Rectal smooth muscle tissue (tissue), 1 donor: ENCODE measurements at regions not wholly inside any gene's neighbourhood (a gene's known extent, or its start where the extent isn't known, plus 50 kb on each side); places are given as distances from the start of the nearest gene placed in this dataset.

ENCODE experiments used
- H3K27ac ChIP-seq: one replicate; pipeline ENCODE4 v1.7.0; 2013; ENCODE audit warnings: low read depth, low read length, inconsistent platforms
- H3K27me3 ChIP-seq: one replicate; pipeline ENCODE4 v1.7.0; 2013; ENCODE audit warnings: low read length; ENCODE audit not compliant: control insufficient read depth, insufficient read depth
- H3K36me3 ChIP-seq: one replicate; pipeline ENCODE4 v1.7.0; 2013; ENCODE audit warnings: low read length; ENCODE audit not compliant: control insufficient read depth, insufficient read depth
- H3K4me1 ChIP-seq: one replicate; pipeline ENCODE4 v1.7.0; 2013; ENCODE audit warnings: low read length; ENCODE audit not compliant: control insufficient read depth, insufficient read depth
- H3K4me3 ChIP-seq: one replicate; pipeline ENCODE4 v1.7.0; 2013; ENCODE audit warnings: low read length
- H3K9ac ChIP-seq: one replicate; pipeline ENCODE4 v1.7.0; 2013; ENCODE audit warnings: low read length

DNA sequence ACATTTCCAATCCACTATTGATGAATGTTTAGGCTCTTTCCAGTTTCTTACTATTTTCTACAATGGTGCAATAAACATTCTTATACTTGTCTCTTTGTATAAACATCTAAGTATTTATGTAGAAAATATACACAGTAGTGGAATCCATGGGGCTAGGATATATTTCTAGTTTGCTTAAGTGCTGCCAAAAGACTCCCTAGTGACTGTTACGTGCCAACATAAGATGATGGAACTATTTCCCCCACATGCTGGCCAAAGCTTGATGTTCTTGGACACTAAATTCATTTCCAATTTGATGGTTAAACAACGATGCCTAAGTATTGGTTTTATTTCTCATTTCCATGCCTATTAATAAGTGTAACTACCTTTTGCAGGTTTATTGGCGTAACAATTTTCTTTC is 378.4 kb upstream of the HNRNPA3 start:
- Histone ChIP-seq H3K27ac (no peak overlapping the region), H3K9ac (no peak overlapping the region), H3K4me3 (no peak overlapping the region), H3K36me3 (no peaks in the 10 kb centered on the region), H3K27me3 (no peaks in the 10 kb centered on the region), H3K4me1 (peaks cover 2% of the 10 kb centered on the region)

DNA sequence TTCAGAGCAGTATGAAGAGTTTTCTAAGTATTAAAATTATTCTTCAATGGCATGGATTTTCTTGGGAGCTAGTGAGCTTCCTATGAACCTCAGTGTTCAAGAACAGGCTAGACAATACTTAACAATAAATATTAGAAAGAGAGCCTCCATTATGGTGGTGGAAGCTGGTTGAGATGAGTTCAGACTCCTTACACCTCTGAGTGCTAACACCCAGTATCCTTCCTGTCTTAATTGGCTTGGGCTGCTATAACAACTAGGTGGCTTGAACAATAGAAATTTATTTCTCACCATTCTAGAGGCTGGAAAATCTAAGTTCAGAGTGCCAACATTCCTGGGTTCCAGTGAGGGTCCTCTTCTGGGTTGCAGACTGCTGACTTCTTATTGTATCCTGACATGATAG is 369.4 kb upstream of the HNRNPA3 start:
- no peak overlapping the region for H3K27ac ChIP-seq
- H3K4me1 ChIP-seq: no peaks in the 10 kb centered on the region
- H3K36me3 ChIP-seq: no peaks in the 10 kb centered on the region
- H3K27me3 ChIP-seq: no peaks in the 10 kb centered on the region
- H3K9ac ChIP-seq: no peak overlapping the region
- no peak overlapping the region for H3K4me3 ChIP-seq

DNA sequence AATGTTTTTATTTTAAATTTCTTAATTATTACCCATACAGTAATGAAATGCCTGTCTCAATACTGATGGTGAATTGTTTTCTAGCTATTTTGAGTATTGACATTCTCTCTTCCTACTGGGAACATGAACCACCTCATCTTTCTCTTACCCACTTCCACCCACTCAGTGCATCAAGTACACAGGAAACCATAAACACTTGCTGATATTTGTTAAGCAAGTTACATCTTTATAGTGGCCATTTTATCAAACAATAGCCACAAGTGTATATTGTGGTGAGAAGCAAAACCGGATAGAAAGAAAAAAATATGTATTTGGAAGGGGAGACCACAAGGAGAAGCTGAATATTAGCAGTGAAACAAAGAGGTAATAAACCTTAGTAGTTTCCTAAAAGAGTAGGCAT is 368.1 kb upstream of the HNRNPA3 start:
- H3K27me3 ChIP-seq: no peaks in the 10 kb centered on the region
- H3K4me3 ChIP-seq: no peak overlapping the region
- H3K27ac ChIP-seq: no peak overlapping the region
- no peak overlapping the region for H3K9ac ChIP-seq
- H3K36me3 ChIP-seq: no peaks in the 10 kb centered on the region
- H3K4me1 ChIP-seq: no peaks in the 10 kb centered on the region

DNA sequence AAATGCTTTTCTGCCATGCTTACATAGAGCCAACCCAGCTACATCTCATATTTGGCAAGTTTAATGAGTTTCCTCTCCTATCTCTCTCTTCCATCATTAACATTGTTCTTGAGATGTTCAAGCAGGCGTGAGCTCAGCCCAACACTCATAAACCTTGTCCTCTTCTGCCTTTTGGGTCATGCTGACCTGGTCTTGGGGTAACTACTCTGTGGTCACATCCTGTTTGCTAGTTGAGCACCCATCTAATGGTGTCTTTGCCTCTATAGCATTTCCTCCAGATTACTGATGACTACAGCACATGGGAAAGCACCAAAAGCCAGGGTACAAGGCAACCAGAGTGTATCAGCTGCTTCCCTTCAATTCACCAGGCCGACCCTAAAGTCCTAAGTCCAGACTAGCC is 366.9 kb upstream of the HNRNPA3 start:
- Histone ChIP-seq H3K4me3 (no peak overlapping the region), H3K36me3 (no peaks in the 10 kb centered on the region), H3K9ac (no peak overlapping the region), H3K27ac (no peak overlapping the region), H3K4me1 (no peaks in the 10 kb centered on the region), H3K27me3 (no peaks in the 10 kb centered on the region)

DNA sequence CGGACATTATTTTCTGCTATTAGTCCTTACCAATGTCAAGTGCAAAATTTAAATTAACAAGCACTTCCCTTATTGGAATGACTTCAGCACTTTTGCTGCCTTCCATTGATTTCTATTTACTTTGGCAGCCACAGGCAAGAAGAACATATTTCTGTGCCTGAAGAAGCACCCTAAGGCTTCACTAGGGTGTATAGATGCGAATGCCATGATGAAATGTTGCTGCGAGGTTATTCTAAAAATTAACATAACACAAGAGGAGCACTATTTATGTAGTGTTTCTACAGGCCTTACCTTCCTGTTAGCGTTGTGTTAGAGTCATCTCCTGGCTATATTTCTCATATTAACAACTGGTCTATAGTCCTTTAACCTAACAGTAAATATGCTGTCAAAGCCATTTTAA is 365.0 kb upstream of the HNRNPA3 start:
- Histone ChIP-seq H3K4me1 (no peaks in the 10 kb centered on the region), H3K36me3 (no peaks in the 10 kb centered on the region), H3K27me3 (no peaks in the 10 kb centered on the region), H3K4me3 (no peak overlapping the region), H3K27ac (no peak overlapping the region), H3K9ac (no peak overlapping the region)

DNA sequence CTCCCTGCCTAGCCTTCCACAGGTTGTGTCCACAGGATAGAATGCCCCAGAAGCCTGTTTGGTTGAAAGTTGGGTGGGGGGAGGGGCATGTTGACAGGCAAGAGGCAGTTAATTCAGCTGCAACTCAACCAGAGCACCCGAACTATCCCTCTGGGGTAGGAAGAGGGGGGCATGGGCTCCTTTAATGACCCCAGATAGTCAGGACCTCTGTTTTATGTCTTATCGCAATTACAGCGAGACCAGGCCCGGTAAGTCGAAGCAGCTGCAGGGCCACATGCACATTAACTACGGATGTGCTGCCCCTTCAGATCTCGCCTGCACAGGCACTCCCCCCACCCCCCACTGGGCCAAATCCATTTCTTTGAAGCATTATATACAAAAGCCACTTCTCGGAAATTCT is 363.8 kb upstream of the HNRNPA3 start:
- Histone ChIP-seq H3K4me3 (no peak overlapping the region), H3K36me3 (no peaks in the 10 kb centered on the region), H3K27ac (no peak overlapping the region), H3K4me1 (no peaks in the 10 kb centered on the region), H3K27me3 (no peaks in the 10 kb centered on the region), H3K9ac (no peak overlapping the region)

DNA sequence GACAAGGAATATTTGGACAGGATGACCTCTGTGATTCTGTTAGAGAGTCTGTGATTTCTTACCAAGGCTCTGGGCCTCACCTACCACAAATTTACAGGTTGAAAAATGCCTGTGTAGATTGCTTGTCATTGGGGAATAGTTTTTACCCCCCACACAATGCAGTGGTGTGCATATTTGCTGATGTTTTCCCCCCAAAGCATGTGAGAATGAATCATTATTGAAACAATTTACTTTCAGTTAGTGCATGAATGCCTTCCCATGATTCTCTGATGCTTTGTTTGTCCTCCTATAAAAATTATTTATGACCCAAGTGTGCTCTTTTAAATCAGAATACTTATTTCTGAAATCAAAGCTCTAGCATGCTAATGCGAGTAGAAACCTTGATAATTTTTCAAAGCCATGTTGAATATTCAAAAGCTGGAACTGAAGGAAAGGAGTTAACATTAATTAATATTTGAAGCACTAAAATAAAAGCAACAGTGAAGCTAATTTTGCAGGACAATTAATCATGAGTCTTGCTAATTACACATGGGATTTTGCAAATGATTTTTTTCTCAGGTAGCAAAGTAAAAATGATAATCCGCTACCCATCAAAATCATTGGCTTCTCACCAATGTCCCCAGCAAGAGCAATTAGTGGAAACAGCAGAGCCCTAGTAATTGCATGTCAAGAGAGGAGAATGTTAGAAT is 361.2 kb upstream of the HNRNPA3 start:
- Histone ChIP-seq H3K9ac (no peak overlapping the region), H3K36me3 (no peaks in the 10 kb centered on the region), H3K4me1 (no peaks in the 10 kb centered on the region), H3K27ac (no peak overlapping the region), H3K4me3 (no peak overlapping the region), H3K27me3 (no peaks in the 10 kb centered on the region)

DNA sequence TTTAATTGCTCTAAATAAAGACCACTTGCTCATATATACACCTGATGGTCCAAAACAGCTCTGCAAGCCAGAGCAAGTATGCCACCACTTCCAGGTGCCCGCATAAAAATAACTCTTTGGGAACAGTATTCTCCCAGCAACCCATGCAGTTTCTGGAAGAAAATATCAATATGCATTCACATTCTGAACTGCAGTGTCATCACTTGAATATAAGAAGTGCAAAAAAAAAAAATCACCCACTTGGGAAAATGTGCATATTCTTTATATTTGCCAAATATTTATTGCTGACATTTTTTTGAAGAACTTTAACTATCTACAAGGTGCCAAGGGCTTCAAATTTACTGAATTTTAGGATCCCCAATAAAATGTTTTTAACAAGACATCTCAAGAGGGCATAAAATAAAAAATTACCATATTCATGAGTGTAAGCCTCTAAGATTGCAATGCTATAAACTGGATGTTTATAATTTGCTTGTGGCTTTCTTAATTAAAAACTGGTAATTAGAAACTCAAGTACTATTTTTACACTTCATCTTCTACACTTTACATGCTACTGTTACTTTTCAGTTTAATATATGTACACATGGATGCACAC is 360.6 kb upstream of the HNRNPA3 start:
- Histone ChIP-seq H3K36me3 (no peaks in the 10 kb centered on the region), H3K4me1 (no peaks in the 10 kb centered on the region), H3K4me3 (no peak overlapping the region), H3K9ac (no peak overlapping the region), H3K27me3 (no peaks in the 10 kb centered on the region), H3K27ac (no peak overlapping the region)

DNA sequence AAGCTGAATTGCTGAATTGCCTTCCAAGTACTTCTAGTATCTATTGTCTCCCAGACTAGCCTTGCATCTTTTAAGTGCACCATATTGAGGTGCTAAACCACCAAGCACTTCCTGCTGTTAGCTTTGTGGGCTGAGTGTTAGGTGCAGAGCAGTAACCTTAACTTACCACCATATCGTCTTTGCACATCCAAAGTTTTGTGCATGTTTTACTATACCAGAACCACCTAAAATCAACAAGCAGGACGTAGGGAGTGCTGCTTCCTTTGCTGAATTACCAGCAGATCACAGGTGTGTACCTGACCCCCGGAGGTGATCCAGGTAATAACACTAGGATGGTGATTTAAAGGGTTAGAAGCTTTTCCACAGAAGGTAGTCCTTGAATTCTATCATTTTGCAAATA is 359.9 kb upstream of the HNRNPA3 start:
- no peaks in the 10 kb centered on the region for H3K4me1 ChIP-seq
- no peak overlapping the region for H3K27ac ChIP-seq
- no peak overlapping the region for H3K4me3 ChIP-seq

DNA sequence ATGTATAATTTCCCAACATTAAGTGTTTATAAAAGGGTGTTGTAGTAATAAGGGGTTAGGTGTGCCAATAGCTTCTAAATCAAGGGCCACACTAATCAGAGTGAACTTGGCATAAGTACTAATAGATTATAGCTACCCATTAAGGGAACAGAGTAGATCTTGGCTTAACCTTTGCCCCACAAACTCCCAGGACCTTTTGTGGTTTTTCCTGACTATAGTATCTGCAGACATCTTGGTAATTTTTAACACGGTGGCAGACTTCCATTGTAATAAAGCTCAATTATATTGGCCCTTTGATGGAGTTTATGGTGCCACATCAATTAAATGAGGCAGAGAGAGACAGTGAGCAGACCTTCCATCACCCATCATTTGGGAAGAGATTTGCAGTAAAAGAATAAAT is 358.5 kb upstream of the HNRNPA3 start:
- no peaks in the 10 kb centered on the region for H3K4me1 ChIP-seq
- H3K4me3 ChIP-seq: no peak overlapping the region

More for the DNA sequence above, 359.9 kb upstream of the HNRNPA3 start:
- Histone ChIP-seq H3K9ac (no peak overlapping the region), H3K36me3 (no peaks in the 10 kb centered on the region), H3K27me3 (no peaks in the 10 kb centered on the region)

DNA sequence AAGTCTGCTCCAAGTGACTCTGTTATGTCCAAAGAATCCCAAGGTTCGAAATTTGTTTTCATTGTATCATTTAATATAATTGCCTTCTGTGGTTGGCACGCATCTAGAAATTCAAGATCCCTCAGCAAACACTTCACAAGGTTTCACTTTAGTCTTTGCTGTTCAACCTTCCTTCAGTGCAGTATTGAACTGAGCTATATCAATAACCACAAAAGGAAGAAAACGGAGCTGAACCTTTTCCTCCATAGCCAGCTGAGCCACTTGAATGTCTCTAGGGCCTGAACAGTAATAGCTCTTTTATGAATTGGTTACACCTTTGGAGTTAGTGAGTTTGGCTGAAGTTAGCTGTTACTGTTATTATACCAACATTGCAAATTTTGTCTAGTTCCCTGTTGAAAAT is 357.7 kb upstream of the HNRNPA3 start:
- no peak overlapping the region for H3K27ac ChIP-seq

More for the DNA sequence above, 358.5 kb upstream of the HNRNPA3 start:
- H3K27me3 ChIP-seq: no peaks in the 10 kb centered on the region
- no peaks in the 10 kb centered on the region for H3K36me3 ChIP-seq
- no peak overlapping the region for H3K9ac ChIP-seq
- no peak overlapping the region for H3K27ac ChIP-seq

DNA sequence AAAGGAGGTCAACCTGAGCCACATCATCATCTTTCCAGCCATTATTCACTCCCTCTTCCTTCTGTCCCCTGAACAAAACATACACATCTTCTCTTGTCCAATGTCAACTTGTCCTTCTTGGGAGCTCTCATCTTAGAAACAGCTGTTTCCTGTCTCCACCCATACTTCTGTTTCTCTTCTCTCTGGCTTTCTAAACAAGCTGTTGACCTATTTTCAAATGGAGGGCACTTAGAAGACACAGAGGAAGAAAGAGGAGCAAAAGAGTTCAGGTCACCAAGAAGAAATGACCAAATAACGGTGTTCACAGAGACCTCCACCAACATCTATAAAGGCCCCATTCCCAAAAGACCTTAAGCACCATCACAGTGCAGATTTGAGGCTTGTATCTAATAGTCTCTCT is 355.9 kb upstream of the HNRNPA3 start:
- H3K9ac ChIP-seq: no peak overlapping the region

More for the DNA sequence above, 357.7 kb upstream of the HNRNPA3 start:
- H3K9ac ChIP-seq: no peak overlapping the region
- no peak overlapping the region for H3K4me3 ChIP-seq
- no peaks in the 10 kb centered on the region for H3K27me3 ChIP-seq
- H3K36me3 ChIP-seq: no peaks in the 10 kb centered on the region
- H3K4me1 ChIP-seq: no peaks in the 10 kb centered on the region

DNA sequence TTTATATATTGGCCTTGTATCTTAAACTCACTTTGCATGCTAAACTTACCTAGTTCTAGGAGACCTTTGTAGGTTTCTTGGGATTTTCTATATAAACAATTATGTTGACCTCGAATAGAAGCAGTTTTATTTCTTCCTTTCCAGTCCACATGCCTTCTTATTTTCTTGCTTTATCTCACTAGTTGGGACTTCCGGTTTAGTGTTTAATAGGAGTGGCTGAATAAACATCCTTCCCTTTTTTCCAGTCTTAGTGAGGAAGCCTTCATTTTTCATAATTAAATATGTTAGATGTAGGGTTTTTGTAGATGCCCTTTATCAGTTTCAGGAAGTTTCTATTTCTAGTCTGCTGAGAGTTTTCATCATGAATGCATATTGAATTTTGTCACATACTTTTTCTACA is 347.3 kb upstream of the HNRNPA3 start:
- no peak overlapping the region for H3K27ac ChIP-seq
- H3K4me1 ChIP-seq: no peaks in the 10 kb centered on the region
- no peaks in the 10 kb centered on the region for H3K36me3 ChIP-seq
- H3K9ac ChIP-seq: no peak overlapping the region
- H3K4me3 ChIP-seq: no peak overlapping the region
- H3K27me3 ChIP-seq: no peaks in the 10 kb centered on the region

More for the DNA sequence above, 355.9 kb upstream of the HNRNPA3 start:
- H3K36me3 ChIP-seq: no peaks in the 10 kb centered on the region
- H3K27ac ChIP-seq: no peak overlapping the region
- H3K4me3 ChIP-seq: no peak overlapping the region
- no peaks in the 10 kb centered on the region for H3K27me3 ChIP-seq
- H3K4me1 ChIP-seq: no peaks in the 10 kb centered on the region
